Activated naive CD8-positive, alpha-beta T cell treated with anti-CD3 and anti-CD28 coated beads, Interleukin-2, amount 50 U/mL, for 24 hours (primary cell): ENCODE measurements at regions not wholly inside any gene's neighbourhood (a gene's known extent, or its start where the extent isn't known, plus 50 kb on each side); places are given as distances from the start of the nearest gene placed in this dataset.

ENCODE experiments used
- ATAC-seq: fragments of 150-1000 bp; cut with Tn5 transposase; one replicate; pipeline ENCODE4 v1.10.0; 2021
- DNase-seq: peaks from one replicate; pipeline ENCODE4 v3.0.0; 2021
- H3K27ac Mint-ChIP-seq: one replicate; pipeline ENCODE4 v1.8.0; 2021; ENCODE audit warnings: mild to moderate bottlenecking, mixed read lengths
- H3K27me3 Mint-ChIP-seq: one replicate; pipeline ENCODE4 v1.8.0; 2021; ENCODE audit warnings: mixed read lengths
- H3K36me3 Mint-ChIP-seq: one replicate; pipeline ENCODE4 v1.8.0; 2021; ENCODE audit warnings: low read depth, mixed read lengths
- H3K4me1 Mint-ChIP-seq: one replicate; pipeline ENCODE4 v1.8.0; 2021; ENCODE audit warnings: mixed read lengths
- H3K4me3 Mint-ChIP-seq: one replicate; pipeline ENCODE4 v1.8.0; 2021; ENCODE audit warnings: mild to moderate bottlenecking, moderate library complexity, mixed read lengths
- H3K9me3 Mint-ChIP-seq: one replicate; pipeline ENCODE4 v1.8.0; 2021; ENCODE audit warnings: mixed read lengths

DNA sequence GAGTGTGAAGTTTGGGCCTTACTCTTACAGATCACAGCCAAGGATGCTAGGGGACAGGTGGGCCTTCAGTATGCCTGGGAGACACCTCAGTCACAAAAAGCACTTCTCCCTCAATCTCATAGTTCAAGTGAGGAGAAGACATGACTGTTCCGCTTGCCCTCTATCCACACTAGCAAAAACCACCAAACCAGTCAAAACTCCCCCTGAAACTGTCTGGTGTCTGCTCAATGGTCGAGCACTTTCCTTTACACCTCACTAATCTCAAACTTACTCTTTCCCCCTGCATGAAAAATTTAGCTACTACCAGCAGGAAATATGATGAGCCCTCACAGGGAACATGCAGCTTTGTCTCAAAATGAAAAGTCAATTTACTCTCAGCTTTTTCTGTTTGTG is 232.2 kb downstream of the TRIB2 start:
- H3K27me3 Mint-ChIP-seq, result peaks cover 23% of the 10 kb centered on the region
- no peaks in the 10 kb centered on the region for H3K9me3 Mint-ChIP-seq
- ATAC-seq (peak; percentile 95), DNase-seq (peak; percentile 20)
- no peak overlapping the region for H3K4me3 Mint-ChIP-seq
- H3K27ac Mint-ChIP-seq, result no peak overlapping the region
- H3K4me1 Mint-ChIP-seq, result peaks cover 25% of the 10 kb centered on the region
- H3K36me3 Mint-ChIP-seq, result no peaks in the 10 kb centered on the region

DNA sequence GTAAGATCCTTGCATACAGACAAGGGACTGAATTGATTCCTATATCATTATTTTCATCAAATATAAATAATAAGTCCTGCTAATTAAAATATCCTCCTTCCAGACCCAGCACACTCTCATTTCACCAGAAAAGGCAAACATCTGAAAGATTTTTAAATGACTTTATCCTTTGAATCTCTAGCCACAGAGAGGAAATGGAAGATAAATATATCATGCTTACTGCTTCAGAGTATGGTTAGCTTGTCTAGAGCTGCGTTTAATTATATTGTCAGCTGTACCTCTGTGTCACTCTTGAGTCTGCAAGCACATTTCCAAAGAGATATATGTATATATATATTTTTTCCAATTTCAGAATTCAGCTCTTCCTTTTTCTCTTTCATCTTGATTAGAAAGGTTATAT is 232.7 kb downstream of the TRIB2 start:
- Mint-ChIP-seq H3K36me3 (no peaks in the 10 kb centered on the region), H3K4me3 (no peak overlapping the region), H3K4me1 (peaks cover 25% of the 10 kb centered on the region), H3K27me3 (peaks cover 25% of the 10 kb centered on the region), H3K27ac (no peak overlapping the region), H3K9me3 (no peaks in the 10 kb centered on the region)
- no peak for DNase-seq
- peak; percentile 38 for ATAC-seq

DNA sequence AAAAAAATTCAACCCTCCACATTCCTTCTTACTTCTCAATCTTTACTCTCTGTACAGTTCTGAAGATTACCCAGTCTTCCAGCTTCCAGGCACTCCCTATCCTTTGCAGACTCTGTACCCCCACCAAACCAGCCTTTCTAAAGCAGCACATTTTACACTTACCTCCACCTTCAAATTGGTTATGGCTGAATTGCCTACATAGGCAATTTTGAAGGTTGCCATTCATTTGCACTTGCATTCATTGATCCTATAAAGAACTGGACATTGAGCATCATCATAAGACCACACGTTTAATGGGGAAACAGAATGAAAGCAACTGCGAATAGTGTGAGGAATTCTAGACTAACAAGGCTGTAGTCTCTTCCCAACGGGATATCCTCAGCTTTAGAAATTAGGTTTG is 233.4 kb downstream of the TRIB2 start:
- Mint-ChIP-seq H3K27me3 (peaks cover 26% of the 10 kb centered on the region), H3K27ac (no peak overlapping the region), H3K4me1 (peaks cover 25% of the 10 kb centered on the region), H3K36me3 (no peaks in the 10 kb centered on the region), H3K4me3 (no peak overlapping the region), H3K9me3 (no peaks in the 10 kb centered on the region)
- DNase-seq (no peak), ATAC-seq (no peak)

GRCh38 chr2:12950957-12951656 is 234.4 kb downstream of the TRIB2 start:
- ATAC-seq (no peak), DNase-seq (no peak)
- Mint-ChIP-seq H3K4me1 (peaks cover 25% of the 10 kb centered on the region), H3K27ac (no peak overlapping the region), H3K4me3 (no peak overlapping the region), H3K9me3 (no peaks in the 10 kb centered on the region), H3K36me3 (no peaks in the 10 kb centered on the region), H3K27me3 (peaks cover 25% of the 10 kb centered on the region)

DNA sequence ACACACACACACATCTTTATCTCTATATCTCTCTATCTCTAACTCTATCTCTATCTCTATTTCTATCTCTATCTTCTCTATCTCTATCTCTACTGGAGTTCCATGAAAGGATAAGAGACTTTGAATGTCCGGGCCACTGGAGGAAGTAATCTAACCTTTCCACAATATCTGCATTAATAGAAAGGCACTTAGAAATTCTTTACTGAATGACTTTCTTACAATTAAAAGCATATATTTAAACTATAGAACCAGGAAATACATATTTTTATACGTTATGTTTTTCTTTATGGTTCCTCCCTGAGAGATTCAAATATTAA is 234.9 kb downstream of the TRIB2 start:
- no peak for DNase-seq
- no peaks in the 10 kb centered on the region for H3K9me3 Mint-ChIP-seq
- H3K4me3 Mint-ChIP-seq, result no peak overlapping the region
- no peaks in the 10 kb centered on the region for H3K36me3 Mint-ChIP-seq
- no peak for ATAC-seq
- peaks cover 28% of the 10 kb centered on the region for H3K27me3 Mint-ChIP-seq
- no peak overlapping the region for H3K27ac Mint-ChIP-seq
- peaks cover 25% of the 10 kb centered on the region for H3K4me1 Mint-ChIP-seq

DNA sequence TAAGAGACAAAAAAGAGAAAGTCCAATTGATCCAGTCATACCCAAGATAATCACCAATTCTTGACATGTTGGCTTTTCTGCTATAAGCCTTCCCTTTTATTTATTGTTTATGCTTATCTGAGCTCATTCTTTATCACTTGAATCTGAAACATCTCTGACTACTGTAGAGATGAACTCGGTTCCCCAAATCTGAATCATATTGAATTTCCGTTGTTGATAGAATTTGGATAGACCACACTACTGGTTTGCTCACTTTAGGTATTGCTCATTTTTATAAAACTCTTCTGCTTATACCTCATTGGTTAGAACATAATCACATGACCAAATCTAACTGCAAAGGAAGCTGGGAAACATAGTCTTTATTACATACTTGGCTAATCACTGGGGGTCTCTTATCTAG is 236.9 kb downstream of the TRIB2 start:
- H3K9me3 Mint-ChIP-seq, result peaks cover 5% of the 10 kb centered on the region
- no peak overlapping the region for H3K27ac Mint-ChIP-seq
- DNase-seq (no peak), ATAC-seq (no peak)
- H3K4me1 Mint-ChIP-seq, result peaks cover 19% of the 10 kb centered on the region
- peaks cover 28% of the 10 kb centered on the region for H3K27me3 Mint-ChIP-seq
- no peaks in the 10 kb centered on the region for H3K36me3 Mint-ChIP-seq
- H3K4me3 Mint-ChIP-seq, result no peak overlapping the region

DNA sequence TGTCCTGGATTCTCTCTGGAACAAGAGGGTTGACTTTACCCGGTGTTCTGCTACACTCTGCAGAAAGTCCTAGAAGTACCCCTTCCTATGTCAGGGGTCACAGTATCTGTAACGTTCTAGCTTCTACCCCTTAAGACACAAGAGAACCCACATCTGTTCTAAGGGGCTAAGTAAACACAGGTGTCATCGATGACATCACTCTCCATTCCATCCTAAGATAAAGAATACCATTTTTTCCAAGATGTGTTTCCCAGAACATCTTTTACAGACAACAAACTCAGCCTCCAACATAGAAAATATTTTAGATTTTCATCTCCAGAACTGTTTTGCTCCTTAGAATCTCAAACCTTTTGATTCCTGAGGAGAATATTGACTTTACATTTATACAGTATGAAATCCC is 239.1 kb downstream of the TRIB2 start:
- peaks cover 14% of the 10 kb centered on the region for H3K9me3 Mint-ChIP-seq
- no peaks in the 10 kb centered on the region for H3K36me3 Mint-ChIP-seq
- peaks cover 33% of the 10 kb centered on the region for H3K27me3 Mint-ChIP-seq
- peaks cover 5% of the 10 kb centered on the region for H3K4me1 Mint-ChIP-seq
- H3K4me3 Mint-ChIP-seq, result no peak overlapping the region
- ATAC-seq, result no peak
- H3K27ac Mint-ChIP-seq, result no peak overlapping the region
- DNase-seq, result no peak

GRCh38 chr2:12957251-12957650 is 240.5 kb downstream of the TRIB2 start:
- no peak for ATAC-seq
- DNase-seq, result no peak
- Mint-ChIP-seq H3K9me3 (peaks cover 14% of the 10 kb centered on the region), H3K4me3 (no peak overlapping the region), H3K27ac (no peak overlapping the region), H3K27me3 (peaks cover 26% of the 10 kb centered on the region), H3K36me3 (no peaks in the 10 kb centered on the region), H3K4me1 (peaks cover 3% of the 10 kb centered on the region)

DNA sequence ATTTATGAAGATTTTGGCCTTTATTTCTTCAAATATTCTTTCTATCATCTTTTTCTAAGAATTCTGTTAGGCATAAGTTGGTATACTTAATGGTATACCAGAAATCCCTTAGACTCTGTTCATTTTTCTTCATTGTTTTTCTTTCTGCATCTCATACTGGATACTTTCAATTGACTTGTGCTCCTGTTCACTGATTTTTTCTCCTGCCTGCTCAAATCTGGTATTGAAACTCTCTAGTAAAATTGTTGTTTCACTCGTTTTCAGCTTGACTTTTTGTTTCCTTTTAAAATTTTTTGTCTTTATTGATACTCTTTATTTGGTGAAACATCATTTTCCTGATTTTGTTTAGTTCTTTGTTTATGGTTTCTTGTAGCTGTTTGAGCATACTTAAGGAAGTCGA is 243.2 kb downstream of the TRIB2 start:
- Mint-ChIP-seq H3K27me3 (peaks cover 12% of the 10 kb centered on the region), H3K27ac (no peak overlapping the region)
- ATAC-seq, result no peak

DNA sequence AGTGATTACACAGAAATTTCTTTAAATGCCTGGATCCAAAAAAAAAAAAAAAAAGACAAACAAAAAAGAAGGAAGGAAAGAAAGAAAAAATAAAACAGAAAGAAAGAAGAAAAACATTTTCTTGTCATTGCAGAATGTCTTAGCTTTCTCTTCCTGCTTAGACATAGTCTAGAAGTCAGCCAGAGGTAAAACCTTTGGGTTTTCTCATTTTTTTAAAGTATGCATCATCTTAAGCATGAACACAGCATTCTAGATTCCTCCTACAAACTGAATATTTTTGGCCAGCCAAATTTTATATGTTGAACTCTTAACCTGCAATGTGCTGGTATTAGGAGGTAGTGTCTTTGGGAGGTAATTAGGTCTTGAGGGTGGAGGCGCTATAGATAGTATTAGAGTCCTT is 243.9 kb downstream of the TRIB2 start:
- Mint-ChIP-seq H3K27me3 (peaks cover 11% of the 10 kb centered on the region), H3K27ac (no peak overlapping the region), H3K4me3 (no peak overlapping the region), H3K4me1 (peaks cover 14% of the 10 kb centered on the region), H3K36me3 (no peaks in the 10 kb centered on the region), H3K9me3 (peaks cover 14% of the 10 kb centered on the region)
- DNase-seq (no peak), ATAC-seq (no peak)

More for the DNA sequence above, 243.2 kb downstream of the TRIB2 start:
- DNase-seq, result no peak
- Mint-ChIP-seq H3K9me3 (peaks cover 14% of the 10 kb centered on the region), H3K4me3 (no peak overlapping the region), H3K36me3 (no peaks in the 10 kb centered on the region), H3K4me1 (peaks cover 7% of the 10 kb centered on the region)

- H3K4me3 Mint-ChIP-seq, result no peak overlapping the region
Observed at GRCh38 chr2:12964904-12965539, 248.3 kb downstream of the TRIB2 start.

DNA sequence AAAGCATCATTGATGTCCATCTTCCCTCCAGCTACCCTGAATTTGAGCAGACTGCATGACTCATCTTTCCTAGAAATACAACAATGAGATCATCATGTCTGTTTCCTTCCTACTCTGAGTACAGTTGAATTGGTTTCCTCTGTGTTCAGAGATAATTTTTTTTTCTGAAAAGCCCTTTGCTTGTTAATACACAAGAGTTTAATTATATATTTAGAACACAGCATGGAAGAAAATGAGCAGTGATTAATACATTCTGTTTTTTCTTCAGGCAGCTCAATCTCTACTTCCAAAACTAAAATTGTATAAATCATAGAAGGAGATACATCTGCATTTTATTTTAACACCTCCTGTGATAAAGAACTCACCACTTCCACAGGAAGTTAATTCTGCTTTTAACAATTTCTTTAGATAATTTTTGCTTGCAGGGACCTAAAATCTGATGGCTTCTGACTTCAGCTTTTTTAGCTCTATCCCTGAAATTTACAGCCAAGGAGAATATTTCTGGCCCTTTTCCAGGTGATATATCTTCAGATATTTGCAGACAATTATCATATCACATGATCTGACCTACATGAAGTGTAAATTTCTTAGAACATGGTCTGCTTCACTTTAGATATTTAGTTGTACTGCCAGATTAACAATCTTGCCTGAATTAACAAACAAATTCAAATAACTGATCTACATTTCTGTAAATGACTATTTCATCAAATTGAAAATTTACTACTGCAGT is 249.0 kb downstream of the TRIB2 start:
- ATAC-seq (peak; percentile 88), DNase-seq (no peak)
- Mint-ChIP-seq H3K27ac (no peak overlapping the region), H3K36me3 (no peaks in the 10 kb centered on the region), H3K4me3 (peak overlapping the region; percentile 40), H3K27me3 (peaks cover 11% of the 10 kb centered on the region), H3K9me3 (no peaks in the 10 kb centered on the region), H3K4me1 (peaks cover 22% of the 10 kb centered on the region)

More at GRCh38 chr2:12964904-12965539, 248.3 kb downstream of the TRIB2 start:
- ATAC-seq (no peak), DNase-seq (no peak)
- H3K27ac Mint-ChIP-seq, result no peak overlapping the region
- H3K9me3 Mint-ChIP-seq, result peaks cover 1% of the 10 kb centered on the region
- H3K36me3 Mint-ChIP-seq, result no peaks in the 10 kb centered on the region
- peaks cover 22% of the 10 kb centered on the region for H3K4me1 Mint-ChIP-seq
- peaks cover 13% of the 10 kb centered on the region for H3K27me3 Mint-ChIP-seq

- Mint-ChIP-seq H3K27ac (no peak overlapping the region), H3K36me3 (no peaks in the 10 kb centered on the region), H3K9me3 (no peaks in the 10 kb centered on the region), H3K4me3 (no peak overlapping the region), H3K27me3 (peaks cover 15% of the 10 kb centered on the region), H3K4me1 (peaks cover 22% of the 10 kb centered on the region)
- ATAC-seq (no peak), DNase-seq (no peak)
Observed at GRCh38 chr2:12967804-12968203, 251.1 kb downstream of the TRIB2 start.

- H3K36me3 Mint-ChIP-seq, result no peaks in the 10 kb centered on the region
- peaks cover 15% of the 10 kb centered on the region for H3K27me3 Mint-ChIP-seq
- no peak for ATAC-seq
- H3K27ac Mint-ChIP-seq, result no peak overlapping the region
- H3K4me3 Mint-ChIP-seq, result no peak overlapping the region
- H3K4me1 Mint-ChIP-seq, result peaks cover 21% of the 10 kb centered on the region
- H3K9me3 Mint-ChIP-seq, result no peaks in the 10 kb centered on the region
- DNase-seq, result no peak
Observed at GRCh38 chr2:12968399-12968798, 251.7 kb downstream of the TRIB2 start.

DNA sequence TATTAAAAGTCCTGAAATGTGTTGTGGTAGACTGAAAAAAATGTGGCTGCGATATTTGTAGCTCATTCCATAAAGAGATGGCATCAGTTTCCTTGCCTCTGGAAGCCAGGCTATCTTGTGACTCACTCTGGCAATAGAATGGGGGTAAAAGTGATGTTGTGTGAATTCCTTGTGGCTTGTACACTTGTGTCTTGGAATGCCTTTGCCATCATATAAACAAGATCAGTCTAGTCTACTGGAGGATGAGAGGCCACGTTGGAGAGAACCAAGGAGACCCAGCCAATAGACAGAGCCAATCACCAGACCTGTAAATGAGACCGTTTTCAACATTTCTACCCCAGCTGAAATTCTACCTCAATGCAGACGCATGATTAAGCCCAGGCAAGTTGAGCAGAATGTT is 254.1 kb downstream of the TRIB2 start:
- Mint-ChIP-seq H3K4me3 (no peak overlapping the region), H3K9me3 (no peaks in the 10 kb centered on the region), H3K27me3 (peaks cover 17% of the 10 kb centered on the region), H3K36me3 (no peaks in the 10 kb centered on the region), H3K27ac (no peak overlapping the region), H3K4me1 (peaks cover 6% of the 10 kb centered on the region)
- no peak for DNase-seq
- no peak for ATAC-seq
